HepG2 (cell line): ENCODE measurements at regions not wholly inside any gene's neighbourhood (a gene's known extent, or its start where the extent isn't known, plus 50 kb on each side); places are given as distances from the start of the nearest gene placed in this dataset.
"Not testable (repeated sequence)": the region's sequence is repeated elsewhere in the genome, so short reads cannot be mapped to it uniquely, and the experiment has no call there.

Experiments used
- ATAC-seq: fragments of 200-7000 bp; cut with Tn5 transposase; 3 replicates; pipeline ENCODE4 v1.9.1; 2020; ENCODE audit warnings: mild to moderate bottlenecking, moderate library complexity
- BruUV-seq: library from RNA; stranded (reverse); fragments of 400-500 nt; replicated peaks from 2 replicates; lab custom pipeline; 2021; lab: Mats Ljungman, UMichigan
- CTCF ChIA-PET: fragments of 300-600 bp; formaldehyde crosslinking; extraction: SDS; loops from one replicate; lab custom pipeline; 2021; ENCODE audit warnings: low total read pairs, inconsistent platforms, low intra/inter-chr PET ratio; lab: Yijun Ruan, JAX
- POLR2A ChIA-PET: fragments of 350-600 bp; sonication (Branson Sonifier 250); formaldehyde crosslinking; loops from one replicate; lab custom pipeline; 2020; ENCODE audit warnings: antibody characterized with exemption, inconsistent platforms; lab: Yijun Ruan, JAX
- DNase-seq: peaks from one replicate; pipeline ENCODE4 v3.0.0-alpha.2; 2015; ENCODE audit warnings: low spot score
- FAIRE-seq: peaks from 3 replicates; lab custom pipeline; 2011; peaks lifted over from hg19 to GRCh38; lab: Jason Lieb, UNC
- H2AFZ ChIP-seq: one replicate; pipeline ENCODE4 v1.6.1; 2011; ENCODE audit warnings: low read length, inconsistent platforms
- H3K27ac ChIP-seq: fragments of 300-600 bp; 3 replicates; pipeline ENCODE4 v1.8.0; 2011; ENCODE audit warnings: mixed run types, mild to moderate bottlenecking, mixed read lengths, low read length, inconsistent platforms; ENCODE audit not compliant: insufficient read depth; ENCODE audit errors: extremely low read length
- H3K27me3 ChIP-seq, 2 experiments: fragments of 200-600 bp in 1 of 2; 2 replicates in 1 of 2; 3 replicates in 1 of 2; pipeline versions ENCODE4 v1.6.0 to v1.8.0; 2011; ENCODE audit warnings: low read length in 2 of 2, mild to moderate bottlenecking in 2 of 2, moderate library complexity in 2 of 2, inconsistent platforms in 1 of 2; ENCODE audit not compliant: insufficient read depth in 2 of 2, control insufficient read depth in 1 of 2
- H3K36me3 ChIP-seq, 2 experiments: fragments of 200-600 bp in 1 of 2; replicated peaks in 1 of 2; 2 replicates in 1 of 2; 3 replicates in 1 of 2; pipeline versions ENCODE4 v1.5.1 to v1.8.0; 2011; ENCODE audit warnings: low read length in 2 of 2, inconsistent platforms in 1 of 2; ENCODE audit not compliant: insufficient read depth in 2 of 2, control insufficient read depth in 1 of 2
- H3K4me1 ChIP-seq: 2 replicates; pipeline ENCODE4 v1.5.1; 2012; ENCODE audit warnings: low read length, inconsistent platforms; ENCODE audit not compliant: insufficient read depth
- H3K4me2 ChIP-seq: 2 replicates; pipeline ENCODE4 v1.6.0; 2011; ENCODE audit warnings: low read depth, low read length, inconsistent platforms
- H3K4me3 ChIP-seq, 3 experiments: fragments of 200-600 bp in 1 of 3; sonication (generic), shearing (Covaris generic) in 1 of 3; replicated peaks in 1 of 3; 2 replicates each; pipeline ENCODE4 v1.5.1; 2011 to 2016; ENCODE audit warnings: low read length in 3 of 3, inconsistent platforms in 2 of 3, low read depth in 2 of 3, mild to moderate bottlenecking in 2 of 3, control low read depth in 1 of 3, mixed read lengths in 1 of 3; ENCODE audit not compliant: insufficient read depth in 1 of 3
- H3K79me2 ChIP-seq: one replicate; pipeline ENCODE4 v1.6.1; 2011; ENCODE audit warnings: low read length, inconsistent platforms; ENCODE audit not compliant: insufficient read depth
- H3K9ac ChIP-seq: 2 replicates; pipeline ENCODE4 v1.6.0; 2011; ENCODE audit warnings: mild to moderate bottlenecking, low read depth, low read length, inconsistent platforms; ENCODE audit not compliant: insufficient read depth
- H3K9me3 ChIP-seq: 2 replicates; pipeline ENCODE4 v1.5.1; 2012; ENCODE audit warnings: mild to moderate bottlenecking, low read length
- H4K20me1 ChIP-seq: 2 replicates; pipeline ENCODE4 v1.6.0; 2011; ENCODE audit warnings: inconsistent platforms, mild to moderate bottlenecking, low read length, moderate library complexity; ENCODE audit not compliant: insufficient read depth
- BRD4 ChIP-seq: sonication (generic); formaldehyde crosslinking; IDR thresholded peaks from 2 replicates; pipeline ENCODE4 v1.4.0; 2020; ENCODE audit warnings: missing genetic modification reagents
- CREB1 ChIP-seq, 2 experiments: fragments of 450-650 bp in 1 of 2; IDR thresholded peaks; 2 replicates each; pipeline ENCODE4 v1.6.1; 2016 to 2017; ENCODE audit warnings: control low read depth in 1 of 2, mild to moderate bottlenecking in 1 of 2, missing compliant biosample characterization in 1 of 2, missing genetic modification characterization in 1 of 2
- DMAP1 ChIP-seq: IDR thresholded peaks from 2 replicates; pipeline ENCODE4 v1.6.1; 2016
- ELF1 ChIP-seq: sonication (generic); formaldehyde crosslinking; IDR thresholded peaks from 2 replicates; pipeline ENCODE4 v1.4.0; 2020; ENCODE audit warnings: missing genetic modification reagents
- FOXK2 ChIP-seq: fragments of 450-650 bp; IDR thresholded peaks from 2 replicates; pipeline ENCODE4 v1.6.1; 2016
- FOXP1 ChIP-seq, 2 experiments: fragments of 450-650 bp in 1 of 2; IDR thresholded peaks; 2 replicates each; pipeline ENCODE4 v1.6.1; 2017 to 2018; ENCODE audit warnings: antibody characterized with exemption in 1 of 2
- SMAD3 ChIP-seq: sonication (generic); formaldehyde crosslinking; IDR thresholded peaks from 2 replicates; pipeline ENCODE4 v1.4.0; 2020; ENCODE audit warnings: missing genetic modification reagents
- ZNF101 ChIP-seq: sonication (generic); formaldehyde crosslinking; IDR thresholded peaks from 2 replicates; pipeline ENCODE4 v1.4.0; 2020; ENCODE audit warnings: mild to moderate bottlenecking, low read depth, missing genetic modification reagents, borderline replicate concordance
- WGBS: methylation state at CpG from one replicate; pipeline ENCODE4 v1.1.6; 2017; ENCODE audit warnings: low lambda C conversion rate; 5-methylcytosine and 5-hydroxymethylcytosine counted together
- in situ Hi-C: cut with HindIII; loops from 2 replicates; pipeline ENCODE4 v1.10.0; 2017; ENCODE audit warnings: low pct_unique_long_range_greater_than_20kb; ENCODE audit not compliant: extremely low pct_ligation_motif_present
- intact Hi-C: fragments of 100-400 bp; cut with micrococcal nuclease; formaldehyde crosslinking; loops from one replicate; pipeline ENCODE4 v1.10.0; 2022; ENCODE audit not compliant: unreplicated experiment
- TF ChIP-seq, protein P1 (sequence below): sonication (generic); formaldehyde crosslinking; conservative IDR thresholded peaks from 2 replicates; pipeline ENCODE4 v1.8.0; 2022; ENCODE audit warnings: mild to moderate bottlenecking, moderate library complexity, missing genetic modification reagents

DNA sequence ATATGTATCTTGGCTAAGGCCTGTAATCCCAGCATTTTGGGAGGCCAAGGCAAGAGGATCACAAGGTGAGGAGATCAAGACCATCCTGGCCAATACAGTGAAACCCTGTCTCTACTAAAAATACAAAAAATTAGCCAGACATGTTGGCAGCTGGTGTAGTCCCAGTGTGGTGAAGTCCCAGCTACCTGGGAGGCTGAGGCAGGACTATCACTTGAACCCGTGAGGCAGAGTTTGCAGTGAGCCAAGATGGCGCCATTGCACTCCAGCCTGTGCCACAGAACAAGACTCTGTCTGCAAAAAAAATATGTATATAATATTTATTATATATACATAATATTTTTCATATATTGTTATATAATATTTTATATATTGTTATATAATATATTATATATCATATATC is 968.1 kb downstream of the TUBA3C start:
- WGBS, result 10% methylated on average over 2 of the region's 2 CpGs
- H2AFZ ChIP-seq, H3K36me3 ChIP-seq, CTCF ChIA-PET, H3K4me1 ChIP-seq, H3K4me3 ChIP-seq, BruUV-seq, H4K20me1 ChIP-seq, H3K9ac ChIP-seq, intact Hi-C loops, in situ Hi-C loops, ATAC-seq, FAIRE-seq, H3K4me2 ChIP-seq, H3K79me2 ChIP-seq, H3K27ac ChIP-seq, DNase-seq, POLR2A ChIA-PET, H3K27me3 ChIP-seq: not testable (repeated sequence)
- peaks cover 73% of the 10 kb centered on the region for H3K9me3 ChIP-seq

DNA sequence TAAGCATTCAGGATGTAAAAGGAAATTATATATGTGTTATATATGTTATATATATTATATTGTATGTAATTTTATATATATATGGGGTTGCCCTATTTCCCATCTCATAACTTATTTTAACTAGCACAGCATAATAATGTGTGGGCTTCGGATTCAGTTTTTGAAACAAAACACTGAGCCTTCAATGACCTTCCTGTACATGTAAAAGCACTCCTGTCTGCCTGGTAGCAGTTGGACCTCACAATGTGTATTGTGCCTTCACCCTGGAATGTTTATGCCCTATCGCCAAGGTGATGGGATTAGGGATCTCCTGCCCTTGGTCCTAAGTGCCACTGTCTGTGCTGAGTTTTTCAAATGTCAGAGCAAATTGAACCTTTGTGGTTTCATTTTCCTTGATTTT is 968.8 kb downstream of the TUBA3C start:
- H3K9me3 ChIP-seq, result peaks cover 72% of the 10 kb centered on the region
- CTCF ChIA-PET, result no interaction called here
- no peak overlapping the region for H2AFZ ChIP-seq
- no peak overlapping the region for H3K27ac ChIP-seq
- no peaks in the 10 kb centered on the region for H3K79me2 ChIP-seq
- TF ChIP-seq ZNF101 (CRISPR knock-in tag), result no peak
- no peak for TF ChIP-seq CREB1 (IDR thresholded peaks at IDR 0.05)
- no peak for TF ChIP-seq CREB1 (CRISPR knock-in tag; IDR thresholded peaks at IDR 0.05)
- TF ChIP-seq FOXP1 (IDR thresholded peaks at IDR 0.05), result no peak
- TF ChIP-seq FOXP1 (CRISPR knock-in tag; IDR thresholded peaks at IDR 0.05), result no peak
- no peak for TF ChIP-seq BRD4 (CRISPR knock-in tag)
- TF ChIP-seq SMAD3 (CRISPR knock-in tag), result no peak
- no peak for TF ChIP-seq DMAP1 (CRISPR knock-in tag)
- no peak for TF ChIP-seq FOXK2
- TF ChIP-seq, protein P1, sequence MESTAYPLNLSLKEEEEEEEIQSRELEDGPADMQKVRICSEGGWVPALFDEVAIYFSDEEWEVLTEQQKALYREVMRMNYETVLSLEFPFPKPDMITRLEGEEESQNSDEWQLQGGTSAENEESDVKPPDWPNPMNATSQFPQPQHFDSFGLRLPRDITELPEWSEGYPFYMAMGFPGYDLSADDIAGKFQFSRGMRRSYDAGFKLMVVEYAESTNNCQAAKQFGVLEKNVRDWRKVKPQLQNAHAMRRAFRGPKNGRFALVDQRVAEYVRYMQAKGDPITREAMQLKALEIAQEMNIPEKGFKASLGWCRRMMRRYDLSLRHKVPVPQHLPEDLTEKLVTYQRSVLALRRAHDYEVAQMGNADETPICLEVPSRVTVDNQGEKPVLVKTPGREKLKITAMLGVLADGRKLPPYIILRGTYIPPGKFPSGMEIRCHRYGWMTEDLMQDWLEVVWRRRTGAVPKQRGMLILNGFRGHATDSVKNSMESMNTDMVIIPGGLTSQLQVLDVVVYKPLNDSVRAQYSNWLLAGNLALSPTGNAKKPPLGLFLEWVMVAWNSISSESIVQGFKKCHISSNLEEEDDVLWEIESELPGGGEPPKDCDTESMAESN (CRISPR knock-in tag), result no peak
- no peak for TF ChIP-seq ELF1 (CRISPR knock-in tag)
- peak; percentile 66 for ATAC-seq
- H3K4me2 ChIP-seq, result no peak overlapping the region
- in situ Hi-C loops, result no loop called here
- no peak overlapping the region for H3K4me3 ChIP-seq
- H3K27me3 ChIP-seq, result no peaks in the 10 kb centered on the region
- H3K4me1 ChIP-seq, result no peaks in the 10 kb centered on the region
- no TSS peak for BruUV-seq
- peak; percentile 5 for DNase-seq
- no peak for FAIRE-seq
- no peaks in the 10 kb centered on the region for H3K36me3 ChIP-seq
- H4K20me1 ChIP-seq, result no peaks in the 10 kb centered on the region
- no peak overlapping the region for H3K9ac ChIP-seq
- intact Hi-C loops, result no loop called here
- WGBS, result 38% methylated on average over 2 of the region's 2 CpGs
- POLR2A ChIA-PET, result no interaction called here

DNA sequence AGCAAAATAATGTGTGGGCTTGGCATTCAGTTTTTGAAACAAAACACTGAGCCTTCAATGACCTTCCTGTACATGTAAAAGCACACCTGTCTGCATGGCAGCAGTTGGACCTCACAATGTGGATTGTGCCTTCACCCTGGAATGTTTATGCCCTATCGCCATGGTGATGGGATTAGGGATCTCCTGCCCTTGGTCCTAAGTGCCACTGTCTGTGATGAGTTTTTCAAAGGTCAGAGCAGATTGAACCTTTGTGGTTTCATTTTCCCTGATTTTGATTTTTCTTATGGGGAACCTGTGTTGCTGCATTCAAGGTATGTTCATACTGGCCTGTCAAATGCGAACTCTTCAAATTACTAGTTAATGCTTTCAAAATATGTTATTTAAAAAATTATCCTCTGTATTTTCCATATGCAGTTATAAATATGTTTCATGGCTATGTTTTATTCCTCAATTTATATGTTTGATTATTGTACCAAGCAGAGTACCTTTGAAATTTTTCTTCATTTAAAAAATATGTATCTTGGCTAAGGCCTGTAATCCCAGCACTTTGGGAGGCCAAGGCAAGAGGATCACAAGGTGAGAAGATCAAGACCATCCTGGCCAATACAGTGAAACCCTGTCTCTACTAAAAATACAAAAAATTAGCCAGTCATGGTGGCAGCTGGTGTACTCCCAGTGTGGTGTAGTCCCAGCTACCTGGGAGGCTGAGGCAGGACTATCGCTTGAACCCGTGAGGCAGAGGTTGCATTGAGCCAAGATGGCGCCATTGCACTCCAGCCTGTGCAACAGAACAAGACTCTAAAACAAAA is 969.7 kb downstream of the TUBA3C start:
- POLR2A ChIA-PET, FAIRE-seq: not testable (repeated sequence)

More for the DNA sequence above, 969.7 kb downstream of the TUBA3C start:
- WGBS, result 46% methylated on average over 5 of the region's 5 CpGs
- peak; percentile 90 for ATAC-seq
- H3K27ac ChIP-seq, intact Hi-C loops, H3K36me3 ChIP-seq, H3K27me3 ChIP-seq, H3K4me2 ChIP-seq, DNase-seq, CTCF ChIA-PET, BruUV-seq, H4K20me1 ChIP-seq, H3K9ac ChIP-seq, H3K79me2 ChIP-seq, H3K4me3 ChIP-seq, in situ Hi-C loops, H2AFZ ChIP-seq, H3K4me1 ChIP-seq: not testable (repeated sequence)
- H3K9me3 ChIP-seq, result peaks cover 72% of the 10 kb centered on the region
